Vagina (tissue), 2 donors: ENCODE measurements at regions not wholly inside any gene's neighbourhood (a gene's known extent, or its start where the extent isn't known, plus 50 kb on each side); places are given as distances from the start of the nearest gene placed in this dataset.

Experiments used
- DNase-seq, 2 donors: peaks; one replicate each; pipeline ENCODE4 v3.0.0-alpha.2; 2017; ENCODE audit errors: extremely low spot score in 2 of 2
- H3K27ac ChIP-seq: fragments of 200-600 bp; sonication (generic); one replicate; pipeline ENCODE4 v1.5.1; 2019
- H3K27me3 ChIP-seq: fragments of 200-600 bp; sonication (generic); one replicate; pipeline ENCODE4 v1.5.1; 2019
- H3K36me3 ChIP-seq, 2 donors: fragments of 200-600 bp; sonication (generic); one replicate each; pipeline ENCODE4 v1.5.1; 2017 to 2019
- H3K4me1 ChIP-seq: fragments of 200-600 bp; sonication (generic); one replicate; pipeline ENCODE4 v1.5.1; 2019
- H3K4me3 ChIP-seq, 2 donors: fragments of 200-600 bp; sonication (generic); 1 replicate in 1 of 2; 2 replicates in 1 of 2; pipeline ENCODE4 v1.5.1; 2016 to 2019
- H3K9me3 ChIP-seq: fragments of 200-600 bp; sonication (generic); one replicate; pipeline ENCODE4 v1.5.1; 2019
- POLR2A ChIP-seq, 2 donors: fragments of 450-650 bp; IDR thresholded peaks; one replicate each; pipeline ENCODE4 v1.6.1; 2017; ENCODE audit warnings: antibody characterized with exemption in 2 of 2, mild to moderate bottlenecking in 2 of 2, moderate library complexity in 2 of 2
- POLR2AphosphoS5 ChIP-seq, 2 donors: sonication (generic); formaldehyde crosslinking; IDR thresholded peaks; one replicate each; pipeline ENCODE4 v1.9.0; 2017; ENCODE audit warnings: antibody characterized with exemption in 2 of 2, mild to moderate bottlenecking in 2 of 2, low read depth in 1 of 2; ENCODE audit not compliant: insufficient read depth in 1 of 2
- intact Hi-C: fragments of 100-400 bp; cut with DNase I; formaldehyde crosslinking; loops from one replicate; pipeline ENCODE4 v1.15.1; 2023
- TF ChIP-seq, protein P1 (sequence below), 3 experiments: fragments of 450-650 bp in 2 of 3; fragments of 200-600 bp in 1 of 3; sonication (generic) in 1 of 3; IDR thresholded peaks; one replicate each; pipeline ENCODE4 v1.5.1; 2017 to 2019; ENCODE audit warnings: antibody characterized with exemption in 3 of 3, mild to moderate bottlenecking in 2 of 3, moderate library complexity in 2 of 3

DNA sequence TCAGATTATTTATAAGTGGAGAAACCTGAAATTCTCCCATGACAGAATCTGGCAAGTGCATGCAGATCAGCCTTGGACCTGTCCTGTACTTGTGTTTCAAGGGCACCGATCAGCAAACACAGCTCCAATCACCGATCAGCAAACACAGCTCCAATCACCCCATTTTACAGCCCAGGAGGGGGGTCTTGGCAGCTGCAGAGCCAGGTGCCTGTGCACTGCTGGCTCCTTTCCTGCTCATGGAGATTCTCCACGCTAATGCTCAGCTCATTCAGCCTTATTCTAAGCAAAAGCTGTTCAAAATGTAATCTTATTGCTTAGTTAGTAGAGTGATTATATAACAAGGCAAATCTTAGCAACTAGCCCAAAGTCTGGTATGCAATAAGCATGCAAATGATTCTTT is 623.1 kb upstream of the HS6ST1 start:
- no peak for DNase-seq
- TF ChIP-seq POLR2A (IDR thresholded peaks at IDR 0.05) (no peak), POLR2AphosphoS5 (IDR thresholded peaks at IDR 0.05; ENCODE audit: insufficient read depth in 1 of 2, low read depth in 1 of 2) (no peak)
- TF ChIP-seq, protein P1, sequence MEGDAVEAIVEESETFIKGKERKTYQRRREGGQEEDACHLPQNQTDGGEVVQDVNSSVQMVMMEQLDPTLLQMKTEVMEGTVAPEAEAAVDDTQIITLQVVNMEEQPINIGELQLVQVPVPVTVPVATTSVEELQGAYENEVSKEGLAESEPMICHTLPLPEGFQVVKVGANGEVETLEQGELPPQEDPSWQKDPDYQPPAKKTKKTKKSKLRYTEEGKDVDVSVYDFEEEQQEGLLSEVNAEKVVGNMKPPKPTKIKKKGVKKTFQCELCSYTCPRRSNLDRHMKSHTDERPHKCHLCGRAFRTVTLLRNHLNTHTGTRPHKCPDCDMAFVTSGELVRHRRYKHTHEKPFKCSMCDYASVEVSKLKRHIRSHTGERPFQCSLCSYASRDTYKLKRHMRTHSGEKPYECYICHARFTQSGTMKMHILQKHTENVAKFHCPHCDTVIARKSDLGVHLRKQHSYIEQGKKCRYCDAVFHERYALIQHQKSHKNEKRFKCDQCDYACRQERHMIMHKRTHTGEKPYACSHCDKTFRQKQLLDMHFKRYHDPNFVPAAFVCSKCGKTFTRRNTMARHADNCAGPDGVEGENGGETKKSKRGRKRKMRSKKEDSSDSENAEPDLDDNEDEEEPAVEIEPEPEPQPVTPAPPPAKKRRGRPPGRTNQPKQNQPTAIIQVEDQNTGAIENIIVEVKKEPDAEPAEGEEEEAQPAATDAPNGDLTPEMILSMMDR (IDR thresholded peaks at IDR 0.05), result no peak
- Histone ChIP-seq H3K9me3 (no peaks in the 10 kb centered on the region), H3K27ac (no peak overlapping the region), H3K27me3 (no peaks in the 10 kb centered on the region), H3K36me3 (no peaks in the 10 kb centered on the region), H3K4me3 (no peak overlapping the region), H3K4me1 (no peaks in the 10 kb centered on the region)
- intact Hi-C loops, result no loop called here

GRCh38 chr2:128949360-128949759 is 630.7 kb upstream of the HS6ST1 start:
- TF ChIP-seq POLR2A (IDR thresholded peaks at IDR 0.05) (no peak), POLR2AphosphoS5 (IDR thresholded peaks at IDR 0.05; ENCODE audit: insufficient read depth in 1 of 2, low read depth in 1 of 2) (no peak)
- TF ChIP-seq, protein P1 (IDR thresholded peaks at IDR 0.05), result no peak
- Histone ChIP-seq H3K27me3 (no peaks in the 10 kb centered on the region), H3K36me3 (no peaks in the 10 kb centered on the region), H3K27ac (no peak overlapping the region), H3K9me3 (no peaks in the 10 kb centered on the region), H3K4me1 (no peaks in the 10 kb centered on the region), H3K4me3 (no peak overlapping the region)
- intact Hi-C loops, result no loop called here
- DNase-seq, result no peak

GRCh38 chr2:128950758-128951157 is 632.1 kb upstream of the HS6ST1 start:
- intact Hi-C loops, result no loop called here

DNA sequence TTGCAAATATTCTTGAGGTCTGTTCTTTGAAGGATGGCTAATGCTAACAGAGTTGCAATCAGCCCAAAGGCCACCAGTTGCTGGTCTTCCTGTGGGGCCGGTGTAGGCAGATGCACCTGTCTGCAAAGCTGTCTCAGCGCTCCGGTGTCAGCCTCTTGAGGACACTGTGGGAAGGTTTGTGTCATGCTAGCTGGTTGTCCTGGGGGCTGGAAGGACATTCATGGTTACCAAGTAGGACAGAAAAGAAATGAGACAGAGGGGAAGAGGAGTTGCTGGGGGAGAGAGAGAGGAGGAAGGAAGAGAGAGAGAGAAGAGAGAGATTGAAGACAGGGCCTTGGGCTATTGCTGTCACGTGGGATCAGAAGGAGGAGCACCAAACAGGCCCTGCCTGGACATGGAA is 639.6 kb upstream of the HS6ST1 start:
- Histone ChIP-seq H3K27ac (no peak overlapping the region), H3K4me3 (no peak overlapping the region), H3K36me3 (no peaks in the 10 kb centered on the region), H3K27me3 (no peaks in the 10 kb centered on the region), H3K4me1 (no peaks in the 10 kb centered on the region), H3K9me3 (no peaks in the 10 kb centered on the region)
- no peak for DNase-seq
- intact Hi-C loops, result no loop called here
- TF ChIP-seq POLR2A (IDR thresholded peaks at IDR 0.05) (no peak), POLR2AphosphoS5 (IDR thresholded peaks at IDR 0.05; ENCODE audit: insufficient read depth in 1 of 2, low read depth in 1 of 2) (no peak)
- TF ChIP-seq, protein P1 (IDR thresholded peaks at IDR 0.05), result no peak

More at GRCh38 chr2:128950758-128951157, 632.1 kb upstream of the HS6ST1 start:
- Histone ChIP-seq H3K27ac (no peak overlapping the region), H3K9me3 (no peaks in the 10 kb centered on the region), H3K36me3 (no peaks in the 10 kb centered on the region), H3K4me1 (no peaks in the 10 kb centered on the region), H3K4me3 (no peak overlapping the region), H3K27me3 (no peaks in the 10 kb centered on the region)
- no peak for DNase-seq
- TF ChIP-seq POLR2AphosphoS5 (IDR thresholded peaks at IDR 0.05; ENCODE audit: insufficient read depth in 1 of 2, low read depth in 1 of 2), result no peak
- no peak for TF ChIP-seq POLR2A (IDR thresholded peaks at IDR 0.05)
- TF ChIP-seq, protein P1 (IDR thresholded peaks at IDR 0.05), result no peak

- Histone ChIP-seq H3K4me1 (no peaks in the 10 kb centered on the region), H3K27me3 (no peaks in the 10 kb centered on the region), H3K36me3 (no peaks in the 10 kb centered on the region), H3K4me3 (no peak overlapping the region), H3K27ac (no peak overlapping the region), H3K9me3 (no peaks in the 10 kb centered on the region)
- DNase-seq, result no peak
- intact Hi-C loops, result no loop called here
- TF ChIP-seq POLR2A (IDR thresholded peaks at IDR 0.05) (no peak), POLR2AphosphoS5 (IDR thresholded peaks at IDR 0.05; ENCODE audit: insufficient read depth in 1 of 2, low read depth in 1 of 2) (no peak)
- TF ChIP-seq, protein P1 (IDR thresholded peaks at IDR 0.05), result no peak
Observed at GRCh38 chr2:128967646-128968045, 649.0 kb upstream of the HS6ST1 start.
